ENCODE measurements at regions not wholly inside any gene's neighbourhood (a gene's known extent, or its start where the extent isn't known, plus 50 kb on each side); places are given as distances from the start of the nearest gene placed in this dataset.
A peak's percentile ranks its signal among the peaks of the same experiment; 100 is the strongest.

- Histone ChIP-seq H3K27me3 (replicated peaks; ENCODE audit: control insufficient read depth, insufficient read depth, low read length) (no peaks in the 10 kb centered on the region), H3K4me3 (replicated peaks; ENCODE audit: low read depth, low read length) (no peak overlapping the region), H3K36me3 (ENCODE audit: control insufficient read depth, insufficient read depth, low read length) (no peaks in the 10 kb centered on the region)
- TF ChIP-seq CTCF (IDR thresholded peaks at IDR 0.05; ENCODE audit: insufficient read depth, low read length, poor library complexity, severe bottlenecking), result no peak
- DNase-seq (ENCODE audit: extremely low read depth, insufficient read length), result no peak
These were observed 52.3 kb upstream of the ARMC3 start for GRCh38 chr10:22875581-22875980.

- DNase-seq (ENCODE audit: extremely low read depth, insufficient read length), result no peak
- no peak for TF ChIP-seq CTCF (IDR thresholded peaks at IDR 0.05; ENCODE audit: insufficient read depth, low read length, poor library complexity, severe bottlenecking)
- H3K27me3 ChIP-seq (replicated peaks; ENCODE audit: control insufficient read depth, insufficient read depth, low read length), result no peaks in the 10 kb centered on the region
- H3K4me3 ChIP-seq (replicated peaks; ENCODE audit: low read depth, low read length), result no peak overlapping the region
- H3K36me3 ChIP-seq (ENCODE audit: control insufficient read depth, insufficient read depth, low read length), result no peaks in the 10 kb centered on the region
These were observed 53.5 kb upstream of the ARMC3 start for GRCh38 chr10:22874189-22874854.

- no peak for TF ChIP-seq CTCF (IDR thresholded peaks at IDR 0.05; ENCODE audit: insufficient read depth, low read length, poor library complexity, severe bottlenecking)
- no peak overlapping the region for H3K4me3 ChIP-seq (replicated peaks; ENCODE audit: low read depth, low read length)
- H3K36me3 ChIP-seq (ENCODE audit: control insufficient read depth, insufficient read depth, low read length), result no peaks in the 10 kb centered on the region
- no peaks in the 10 kb centered on the region for H3K27me3 ChIP-seq (replicated peaks; ENCODE audit: control insufficient read depth, insufficient read depth, low read length)
- peak; percentile 6 for DNase-seq (ENCODE audit: extremely low read depth, insufficient read length)
These were observed 71.3 kb upstream of the ARMC3 start for GRCh38 chr10:22856444-22857074.

GRCh38 chr10:22854935-22855421, 72.9 kb upstream of the ARMC3 start:
- H3K36me3 ChIP-seq (ENCODE audit: control insufficient read depth, insufficient read depth, low read length), result no peaks in the 10 kb centered on the region
- DNase-seq (ENCODE audit: extremely low read depth, insufficient read length), result no peak
- no peak overlapping the region for H3K4me3 ChIP-seq (replicated peaks; ENCODE audit: low read depth, low read length)
- TF ChIP-seq CTCF (IDR thresholded peaks at IDR 0.05; ENCODE audit: insufficient read depth, low read length, poor library complexity, severe bottlenecking), result no peak
- no peaks in the 10 kb centered on the region for H3K27me3 ChIP-seq (replicated peaks; ENCODE audit: control insufficient read depth, insufficient read depth, low read length)

- H3K36me3 ChIP-seq (ENCODE audit: control insufficient read depth, insufficient read depth, low read length), result no peaks in the 10 kb centered on the region
- DNase-seq (ENCODE audit: extremely low read depth, insufficient read length), result no peak
- no peak overlapping the region for H3K4me3 ChIP-seq (replicated peaks; ENCODE audit: low read depth, low read length)
- TF ChIP-seq CTCF (IDR thresholded peaks at IDR 0.05; ENCODE audit: insufficient read depth, low read length, poor library complexity, severe bottlenecking), result no peak
- H3K27me3 ChIP-seq (replicated peaks; ENCODE audit: control insufficient read depth, insufficient read depth, low read length), result no peaks in the 10 kb centered on the region
These were observed 73.9 kb upstream of the ARMC3 start for GRCh38 chr10:22853906-22854447.
